ENCODE measurements at regions not wholly inside any gene's neighbourhood (a gene's known extent, or its start where the extent isn't known, plus 50 kb on each side); places are given as distances from the start of the nearest gene placed in this dataset.

DNA sequence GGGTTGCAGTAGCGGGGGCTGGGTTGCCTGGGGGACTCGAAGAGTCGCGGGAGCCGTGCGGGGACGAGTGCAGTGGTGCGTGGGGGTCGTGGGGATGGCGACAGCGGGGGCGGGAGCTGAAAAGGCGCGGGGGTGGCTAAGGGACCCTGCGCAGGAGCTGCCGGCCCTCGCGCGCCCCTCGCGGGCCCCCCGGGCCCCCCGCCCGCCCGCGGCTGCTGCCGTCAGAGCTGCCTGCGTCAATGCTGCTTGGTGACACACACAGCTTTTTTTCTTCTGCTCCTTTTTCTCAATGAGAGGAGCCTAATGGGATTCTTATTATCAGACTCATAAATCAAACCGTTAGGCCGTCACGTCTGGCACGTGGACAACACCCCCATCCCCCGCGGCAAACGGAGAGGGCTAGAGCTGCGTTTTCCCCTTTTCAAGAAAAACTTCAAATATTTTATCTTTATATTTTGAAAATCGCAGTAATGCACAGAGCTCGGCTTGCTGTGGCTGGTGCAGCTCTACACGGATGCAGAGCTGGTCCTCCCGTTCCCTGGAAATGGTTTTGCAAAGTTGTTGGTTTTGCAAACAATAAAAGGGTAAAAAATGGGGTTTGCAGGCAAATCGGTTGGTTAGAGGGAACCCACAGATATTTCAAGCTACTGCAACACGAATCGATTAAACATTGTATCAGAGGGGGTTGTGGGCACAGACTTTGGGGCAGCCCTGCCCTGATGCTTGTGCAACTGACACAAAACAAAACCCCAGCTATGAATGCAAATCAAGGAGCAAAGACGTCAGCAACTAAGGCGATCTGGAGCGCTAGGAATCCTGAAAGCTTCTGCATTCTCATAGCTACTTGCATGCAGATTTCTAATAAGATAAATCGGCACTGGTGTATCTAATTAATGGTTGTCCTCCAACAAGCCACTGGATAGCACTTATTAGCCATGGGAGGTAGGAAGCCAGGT lies 161.4 kb downstream of the TBXT start:
- Histone ChIP-seq H3K9me3 (no peaks in the 10 kb centered on the region), H3K27me3 (peaks cover 0 to 3% of the 10 kb centered on the region in 2 donors), H3K36me3 (no peaks in the 10 kb centered on the region), H3K4me3 (peak overlapping the region in 3 of 4 donors; percentile 10 to 35 (median 30)), H3K4me1 (peaks cover 0 to 28% (median 0%) of the 10 kb centered on the region in 4 donors), H3K27ac (peak overlapping the region; percentile 25 to 70 (median 57))
- DNase-seq, result peak in 1 of 3 donors; percentile 60
- TF ChIP-seq, protein P1, sequence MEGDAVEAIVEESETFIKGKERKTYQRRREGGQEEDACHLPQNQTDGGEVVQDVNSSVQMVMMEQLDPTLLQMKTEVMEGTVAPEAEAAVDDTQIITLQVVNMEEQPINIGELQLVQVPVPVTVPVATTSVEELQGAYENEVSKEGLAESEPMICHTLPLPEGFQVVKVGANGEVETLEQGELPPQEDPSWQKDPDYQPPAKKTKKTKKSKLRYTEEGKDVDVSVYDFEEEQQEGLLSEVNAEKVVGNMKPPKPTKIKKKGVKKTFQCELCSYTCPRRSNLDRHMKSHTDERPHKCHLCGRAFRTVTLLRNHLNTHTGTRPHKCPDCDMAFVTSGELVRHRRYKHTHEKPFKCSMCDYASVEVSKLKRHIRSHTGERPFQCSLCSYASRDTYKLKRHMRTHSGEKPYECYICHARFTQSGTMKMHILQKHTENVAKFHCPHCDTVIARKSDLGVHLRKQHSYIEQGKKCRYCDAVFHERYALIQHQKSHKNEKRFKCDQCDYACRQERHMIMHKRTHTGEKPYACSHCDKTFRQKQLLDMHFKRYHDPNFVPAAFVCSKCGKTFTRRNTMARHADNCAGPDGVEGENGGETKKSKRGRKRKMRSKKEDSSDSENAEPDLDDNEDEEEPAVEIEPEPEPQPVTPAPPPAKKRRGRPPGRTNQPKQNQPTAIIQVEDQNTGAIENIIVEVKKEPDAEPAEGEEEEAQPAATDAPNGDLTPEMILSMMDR (IDR thresholded peaks at IDR 0.05), result no peak
- no peak for TF ChIP-seq POLR2A (IDR thresholded peaks at IDR 0.05)

DNA sequence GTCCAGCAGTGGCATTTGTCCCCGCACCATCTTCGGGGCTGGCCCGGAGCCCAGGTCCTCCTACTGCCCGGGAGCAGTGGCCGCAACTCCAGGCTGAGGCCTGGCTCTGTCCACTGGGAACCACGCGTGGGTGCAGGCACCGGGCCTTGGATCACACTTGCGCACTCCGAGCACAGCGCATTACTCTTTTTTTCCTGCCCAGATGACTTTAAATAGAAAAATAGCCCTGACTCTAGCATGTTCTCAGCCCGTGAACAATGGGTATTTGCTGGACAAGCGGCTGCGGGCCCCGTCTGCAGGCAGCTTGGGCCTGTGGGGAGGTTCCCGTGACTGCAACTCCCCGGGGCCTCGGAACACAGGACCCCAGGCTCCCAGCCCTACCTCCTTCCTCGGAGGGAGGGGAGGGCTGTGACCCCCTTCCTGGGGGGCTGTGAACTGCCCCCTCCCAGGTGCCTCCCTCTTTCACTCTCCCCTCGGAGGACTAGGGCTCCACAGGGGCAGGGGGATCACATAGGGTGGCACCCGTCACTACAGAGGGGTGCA lies 162.2 kb downstream of the TBXT start:
- DNase-seq, result no peak
- TF ChIP-seq, protein P1 (IDR thresholded peaks at IDR 0.05), result no peak
- TF ChIP-seq POLR2A (IDR thresholded peaks at IDR 0.05), result no peak
- H3K36me3 ChIP-seq, result no peaks in the 10 kb centered on the region
- H3K4me1 ChIP-seq, result peaks cover 0 to 28% (median 0%) of the 10 kb centered on the region in 4 donors
- H3K27ac ChIP-seq, result peak overlapping the region; percentile 25 to 70 (median 57)
- peaks cover 0 to 3% of the 10 kb centered on the region in 2 donors for H3K27me3 ChIP-seq
- peak overlapping the region in 3 of 4 donors; percentile 10 to 35 (median 30) for H3K4me3 ChIP-seq
- no peaks in the 10 kb centered on the region for H3K9me3 ChIP-seq

DNA sequence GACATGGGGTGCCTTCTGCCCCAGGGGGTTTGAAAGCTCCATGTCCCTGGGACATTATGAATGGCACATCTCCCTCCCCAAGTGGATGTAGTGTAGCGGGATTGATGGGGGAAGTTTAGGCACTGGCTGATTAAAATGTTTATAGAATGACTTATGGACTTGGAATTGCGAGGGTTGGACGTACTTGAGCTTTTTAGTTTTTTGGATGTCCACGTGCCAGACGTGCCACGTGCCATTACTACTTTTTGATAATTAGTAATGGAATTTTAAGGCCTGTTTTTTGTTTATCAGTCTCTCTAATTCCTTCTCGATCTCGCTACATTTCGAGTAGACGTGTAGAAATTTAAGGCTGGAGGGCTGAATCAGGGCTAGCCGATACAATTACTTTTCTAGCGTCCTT lies 162.8 kb downstream of the TBXT start:
- H3K27ac ChIP-seq, result peak overlapping the region in 2 of 4 donors; percentile 68 to 70
- peaks cover 0 to 3% of the 10 kb centered on the region in 2 donors for H3K27me3 ChIP-seq
- no peak for TF ChIP-seq POLR2A (IDR thresholded peaks at IDR 0.05)
- TF ChIP-seq, protein P1 (IDR thresholded peaks at IDR 0.05), result no peak
- H3K4me1 ChIP-seq, result peaks cover 0 to 28% (median 0%) of the 10 kb centered on the region in 4 donors
- H3K4me3 ChIP-seq, result no peak overlapping the region
- no peaks in the 10 kb centered on the region for H3K9me3 ChIP-seq
- no peaks in the 10 kb centered on the region for H3K36me3 ChIP-seq
- DNase-seq, result no peak

DNA sequence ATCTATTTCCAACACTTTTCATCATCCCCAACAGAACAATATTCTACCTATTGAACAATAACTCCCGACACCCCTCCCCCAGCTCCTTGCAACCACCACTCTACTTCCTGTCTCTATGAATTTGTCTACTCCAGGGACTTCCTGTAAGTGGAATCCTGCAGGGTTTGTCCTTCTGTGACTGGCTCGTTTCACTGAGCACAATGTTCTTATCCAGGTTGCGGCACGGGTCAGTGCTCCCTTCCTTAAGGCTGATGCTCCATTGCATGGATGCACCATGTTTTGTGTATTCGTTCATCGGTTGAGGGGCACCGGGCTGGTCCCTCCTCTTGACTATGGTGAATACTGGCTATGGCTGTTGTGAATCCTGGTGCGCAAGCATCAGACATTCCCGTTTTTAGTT lies 163.2 kb downstream of the TBXT start:
- peaks cover 0 to 28% (median 0%) of the 10 kb centered on the region in 4 donors for H3K4me1 ChIP-seq
- H3K27me3 ChIP-seq, result peaks cover 0 to 3% of the 10 kb centered on the region in 2 donors
- no peaks in the 10 kb centered on the region for H3K36me3 ChIP-seq
- TF ChIP-seq POLR2A (IDR thresholded peaks at IDR 0.05), result no peak
- TF ChIP-seq, protein P1 (IDR thresholded peaks at IDR 0.05), result no peak
- no peak overlapping the region for H3K27ac ChIP-seq
- no peak for DNase-seq
- H3K4me3 ChIP-seq, result no peak overlapping the region
- H3K9me3 ChIP-seq, result no peaks in the 10 kb centered on the region

DNA sequence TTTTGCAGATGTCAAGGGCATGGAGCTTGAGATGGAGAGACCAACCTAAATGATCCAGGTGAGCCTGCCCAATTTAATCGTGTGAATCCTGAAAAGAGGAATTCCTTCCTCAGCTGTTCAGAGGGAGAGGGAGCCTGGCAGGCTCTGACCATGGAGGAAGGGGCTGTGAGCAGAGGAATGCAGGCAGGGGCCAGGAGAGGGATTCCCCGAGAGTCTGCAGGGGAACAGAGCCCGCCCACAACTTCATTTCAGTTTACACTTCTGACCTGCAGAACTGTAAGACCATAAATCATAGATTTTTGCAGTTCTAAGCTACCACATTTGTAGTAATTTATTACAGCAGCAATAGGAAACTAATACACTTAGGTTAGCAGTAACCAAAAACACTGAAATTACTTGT lies 164.1 kb downstream of the TBXT start:
- Histone ChIP-seq H3K36me3 (no peaks in the 10 kb centered on the region), H3K27ac (no peak overlapping the region)
- DNase-seq, result no peak

More for the DNA sequence above, 164.1 kb downstream of the TBXT start:
- peaks cover 0 to 2% of the 10 kb centered on the region in 2 donors for H3K27me3 ChIP-seq
- no peaks in the 10 kb centered on the region for H3K9me3 ChIP-seq
- H3K4me1 ChIP-seq, result peaks cover 0 to 24% (median 0%) of the 10 kb centered on the region in 4 donors
- no peak overlapping the region for H3K4me3 ChIP-seq
- TF ChIP-seq, protein P1 (IDR thresholded peaks at IDR 0.05), result no peak
- no peak for TF ChIP-seq POLR2A (IDR thresholded peaks at IDR 0.05)
